ENCODE measurements at regions not wholly inside any gene's neighbourhood (a gene's known extent, or its start where the extent isn't known, plus 50 kb on each side); places are given as distances from the start of the nearest gene placed in this dataset.
"Not testable (repeated sequence)": the region's sequence is repeated elsewhere in the genome, so short reads cannot be mapped to it uniquely, and the experiment has no call there.

GRCh38 chr14:83972631-83973030 is 1557.3 kb upstream of the FLRT2 start:
- Histone ChIP-seq H3K79me2 (ENCODE audit: control insufficient read depth, insufficient read depth, low read length, unreplicated experiment) (no peaks in the 10 kb centered on the region), H3K27me3 (ENCODE audit: insufficient read depth, low read length) (no peaks in the 10 kb centered on the region), H2AFZ (ENCODE audit: low read length, unreplicated experiment) (no peak overlapping the region), H3K36me3 (ENCODE audit: insufficient read depth, low read length) (no peaks in the 10 kb centered on the region), H3K27ac (ENCODE audit: low read depth, low read length) (no peak overlapping the region), H3K4me1 (ENCODE audit: control insufficient read depth, insufficient read depth, low read length, unreplicated experiment) (no peaks in the 10 kb centered on the region), H3K4me3 (ENCODE audit: low read depth, low read length) (no peak overlapping the region)

GRCh38 chr14:83974647-83975163 is 1555.2 kb upstream of the FLRT2 start:
- Histone ChIP-seq H3K4me1 (ENCODE audit: control insufficient read depth, insufficient read depth, low read length, unreplicated experiment) (no peaks in the 10 kb centered on the region), H3K36me3 (ENCODE audit: insufficient read depth, low read length) (no peaks in the 10 kb centered on the region), H3K27ac (ENCODE audit: low read depth, low read length) (no peak overlapping the region), H3K79me2 (ENCODE audit: control insufficient read depth, insufficient read depth, low read length, unreplicated experiment) (no peaks in the 10 kb centered on the region), H3K4me3 (ENCODE audit: low read depth, low read length) (no peak overlapping the region), H3K27me3 (ENCODE audit: insufficient read depth, low read length) (no peaks in the 10 kb centered on the region), H2AFZ (ENCODE audit: low read length, unreplicated experiment) (no peak overlapping the region)

GRCh38 chr14:83975435-83975834 is 1554.5 kb upstream of the FLRT2 start:
- Histone ChIP-seq H3K36me3 (ENCODE audit: insufficient read depth, low read length) (no peaks in the 10 kb centered on the region), H3K27me3 (ENCODE audit: insufficient read depth, low read length) (no peaks in the 10 kb centered on the region), H3K27ac (ENCODE audit: low read depth, low read length) (no peak overlapping the region), H2AFZ (ENCODE audit: low read length, unreplicated experiment) (no peak overlapping the region), H3K79me2 (ENCODE audit: control insufficient read depth, insufficient read depth, low read length, unreplicated experiment) (no peaks in the 10 kb centered on the region), H3K4me3 (ENCODE audit: low read depth, low read length) (no peak overlapping the region), H3K4me1 (ENCODE audit: control insufficient read depth, insufficient read depth, low read length, unreplicated experiment) (no peaks in the 10 kb centered on the region)

GRCh38 chr14:83975841-83976770 is 1553.8 kb upstream of the FLRT2 start:
- H2AFZ ChIP-seq (ENCODE audit: low read length, unreplicated experiment) = no peak overlapping the region
- no peaks in the 10 kb centered on the region for H3K4me1 ChIP-seq (ENCODE audit: control insufficient read depth, insufficient read depth, low read length, unreplicated experiment)
- H3K27me3 ChIP-seq (ENCODE audit: insufficient read depth, low read length) = no peaks in the 10 kb centered on the region
- H3K4me3 ChIP-seq (ENCODE audit: low read depth, low read length) = no peak overlapping the region
- no peaks in the 10 kb centered on the region for H3K79me2 ChIP-seq (ENCODE audit: control insufficient read depth, insufficient read depth, low read length, unreplicated experiment)
- no peak overlapping the region for H3K27ac ChIP-seq (ENCODE audit: low read depth, low read length)
- H3K36me3 ChIP-seq (ENCODE audit: insufficient read depth, low read length) = no peaks in the 10 kb centered on the region

- Histone ChIP-seq H3K27me3 (ENCODE audit: insufficient read depth, low read length) (no peaks in the 10 kb centered on the region), H2AFZ (ENCODE audit: low read length, unreplicated experiment) (no peak overlapping the region), H3K4me3 (ENCODE audit: low read depth, low read length) (no peak overlapping the region), H3K4me1 (ENCODE audit: control insufficient read depth, insufficient read depth, low read length, unreplicated experiment) (no peaks in the 10 kb centered on the region), H3K36me3 (ENCODE audit: insufficient read depth, low read length) (no peaks in the 10 kb centered on the region), H3K79me2 (ENCODE audit: control insufficient read depth, insufficient read depth, low read length, unreplicated experiment) (no peaks in the 10 kb centered on the region), H3K27ac (ENCODE audit: low read depth, low read length) (no peak overlapping the region)
These were observed 1552.4 kb upstream of the FLRT2 start for GRCh38 chr14:83977583-83977982.

- not testable (repeated sequence) for H3K27ac ChIP-seq (ENCODE audit: low read depth, low read length)
These were observed 1548.2 kb upstream of the FLRT2 start for GRCh38 chr14:83981676-83982258.

GRCh38 chr14:83988275-83988674 is 1541.7 kb upstream of the FLRT2 start:
- Histone ChIP-seq H3K79me2 (ENCODE audit: control insufficient read depth, insufficient read depth, low read length, unreplicated experiment) (no peaks in the 10 kb centered on the region), H3K36me3 (ENCODE audit: insufficient read depth, low read length) (no peaks in the 10 kb centered on the region), H3K4me3 (ENCODE audit: low read depth, low read length) (no peak overlapping the region), H3K27me3 (ENCODE audit: insufficient read depth, low read length) (no peaks in the 10 kb centered on the region), H3K27ac (ENCODE audit: low read depth, low read length) (no peak overlapping the region), H2AFZ (ENCODE audit: low read length, unreplicated experiment) (no peak overlapping the region), H3K4me1 (ENCODE audit: control insufficient read depth, insufficient read depth, low read length, unreplicated experiment) (no peaks in the 10 kb centered on the region)

More at GRCh38 chr14:83981676-83982258, 1548.2 kb upstream of the FLRT2 start:
- H3K4me3 ChIP-seq (ENCODE audit: low read depth, low read length); H2AFZ ChIP-seq (ENCODE audit: low read length, unreplicated experiment); H3K36me3 ChIP-seq (ENCODE audit: insufficient read depth, low read length); H3K4me1 ChIP-seq (ENCODE audit: control insufficient read depth, insufficient read depth, low read length, unreplicated experiment); H3K79me2 ChIP-seq (ENCODE audit: control insufficient read depth, insufficient read depth, low read length, unreplicated experiment); H3K27me3 ChIP-seq (ENCODE audit: insufficient read depth, low read length): not testable (repeated sequence)

- H3K27ac ChIP-seq (ENCODE audit: low read depth, low read length) = no peak overlapping the region
- H2AFZ ChIP-seq (ENCODE audit: low read length, unreplicated experiment) = no peak overlapping the region
- no peaks in the 10 kb centered on the region for H3K36me3 ChIP-seq (ENCODE audit: insufficient read depth, low read length)
- H3K4me1 ChIP-seq (ENCODE audit: control insufficient read depth, insufficient read depth, low read length, unreplicated experiment) = no peaks in the 10 kb centered on the region
- H3K27me3 ChIP-seq (ENCODE audit: insufficient read depth, low read length) = no peaks in the 10 kb centered on the region
- no peak overlapping the region for H3K4me3 ChIP-seq (ENCODE audit: low read depth, low read length)
- H3K79me2 ChIP-seq (ENCODE audit: control insufficient read depth, insufficient read depth, low read length, unreplicated experiment) = no peaks in the 10 kb centered on the region
These were observed 1538.3 kb upstream of the FLRT2 start for GRCh38 chr14:83991666-83992065.

GRCh38 chr14:83992857-83993256 is 1537.1 kb upstream of the FLRT2 start:
- Histone ChIP-seq H3K4me1 (ENCODE audit: control insufficient read depth, insufficient read depth, low read length, unreplicated experiment) (no peaks in the 10 kb centered on the region), H2AFZ (ENCODE audit: low read length, unreplicated experiment) (no peak overlapping the region), H3K27ac (ENCODE audit: low read depth, low read length) (no peak overlapping the region), H3K4me3 (ENCODE audit: low read depth, low read length) (no peak overlapping the region), H3K36me3 (ENCODE audit: insufficient read depth, low read length) (no peaks in the 10 kb centered on the region), H3K79me2 (ENCODE audit: control insufficient read depth, insufficient read depth, low read length, unreplicated experiment) (no peaks in the 10 kb centered on the region), H3K27me3 (ENCODE audit: insufficient read depth, low read length) (no peaks in the 10 kb centered on the region)

GRCh38 chr14:83993545-83993944 is 1536.4 kb upstream of the FLRT2 start:
- Histone ChIP-seq H3K4me1 (ENCODE audit: control insufficient read depth, insufficient read depth, low read length, unreplicated experiment) (no peaks in the 10 kb centered on the region), H3K27me3 (ENCODE audit: insufficient read depth, low read length) (no peaks in the 10 kb centered on the region), H2AFZ (ENCODE audit: low read length, unreplicated experiment) (no peak overlapping the region), H3K36me3 (ENCODE audit: insufficient read depth, low read length) (no peaks in the 10 kb centered on the region), H3K4me3 (ENCODE audit: low read depth, low read length) (no peak overlapping the region), H3K27ac (ENCODE audit: low read depth, low read length) (no peak overlapping the region), H3K79me2 (ENCODE audit: control insufficient read depth, insufficient read depth, low read length, unreplicated experiment) (no peaks in the 10 kb centered on the region)

GRCh38 chr14:83994020-83994419 is 1535.9 kb upstream of the FLRT2 start:
- H3K79me2 ChIP-seq (ENCODE audit: control insufficient read depth, insufficient read depth, low read length, unreplicated experiment) = no peaks in the 10 kb centered on the region
- H3K27ac ChIP-seq (ENCODE audit: low read depth, low read length) = no peak overlapping the region
- no peak overlapping the region for H2AFZ ChIP-seq (ENCODE audit: low read length, unreplicated experiment)
- no peak overlapping the region for H3K4me3 ChIP-seq (ENCODE audit: low read depth, low read length)
- no peaks in the 10 kb centered on the region for H3K4me1 ChIP-seq (ENCODE audit: control insufficient read depth, insufficient read depth, low read length, unreplicated experiment)
- H3K36me3 ChIP-seq (ENCODE audit: insufficient read depth, low read length) = no peaks in the 10 kb centered on the region
- no peaks in the 10 kb centered on the region for H3K27me3 ChIP-seq (ENCODE audit: insufficient read depth, low read length)

All from ACC112 (cell line).